ENCODE measurements at regions not wholly inside any gene's neighbourhood (a gene's known extent, or its start where the extent isn't known, plus 50 kb on each side); places are given as distances from the start of the nearest gene placed in this dataset.

GRCh38 chr7:13518738-13519137 is 470.7 kb downstream of the ETV1 start (continued):
- TF ChIP-seq ZBTB33 (IDR thresholded peaks at IDR 0.05) (no peak), FOXA2 (IDR thresholded peaks at IDR 0.05) (no peak), EGR1 (IDR thresholded peaks at IDR 0.05; ENCODE audit: low read depth in 2 of 2) (no peak), JUND (IDR thresholded peaks at IDR 0.05) (no peak), SP1 (IDR thresholded peaks at IDR 0.05) (no peak), ATF3 (IDR thresholded peaks at IDR 0.05) (no peak), RXRA (IDR thresholded peaks at IDR 0.05) (no peak), FOXA1 (IDR thresholded peaks at IDR 0.05) (no peak)

GRCh38 chr7:13524076-13524475 is 465.4 kb downstream of the ETV1 start:
- Histone ChIP-seq H3K27me3 (ENCODE audit: control insufficient read depth in 4 of 4, insufficient read depth in 4 of 4, low read length in 3 of 4) (peaks cover 0 to 3% (median 0%) of the 10 kb centered on the region in 4 donors), H3K9me3 (ENCODE audit: control insufficient read depth in 4 of 4, low read length in 3 of 4) (no peaks in the 10 kb centered on the region), H3K4me1 (ENCODE audit: control insufficient read depth in 4 of 4, insufficient read depth in 4 of 4, low read length in 3 of 4) (peaks cover 0 to 2% (median 0%) of the 10 kb centered on the region in 4 donors), H3K36me3 (ENCODE audit: control insufficient read depth in 4 of 4, insufficient read depth in 3 of 4, low read depth in 1 of 4, low read length in 3 of 4) (no peaks in the 10 kb centered on the region), H3K9ac (ENCODE audit: low read depth in 1 of 2, low read length in 2 of 2) (no peak overlapping the region), H3K27ac (ENCODE audit: low read depth in 1 of 2, low read length in 2 of 2) (no peak overlapping the region), H3K4me3 (ENCODE audit: low read depth in 1 of 3, low read length in 3 of 3) (no peak overlapping the region)
- no peak for DNase-seq (ENCODE audit: low spot score)
- TF ChIP-seq SP1 (IDR thresholded peaks at IDR 0.05) (no peak), TAF1 (conservative IDR thresholded peaks at IDR 0.05) (no peak), HNF4G (IDR thresholded peaks at IDR 0.05) (no peak), RAD21 (IDR thresholded peaks at IDR 0.05) (no peak), FOXA1 (IDR thresholded peaks at IDR 0.05) (no peak), HNF4A (conservative IDR thresholded peaks at IDR 0.05) (no peak), FOXA2 (IDR thresholded peaks at IDR 0.05) (no peak), ZBTB33 (IDR thresholded peaks at IDR 0.05) (no peak), RXRA (IDR thresholded peaks at IDR 0.05) (no peak), REST (IDR thresholded peaks at IDR 0.05) (no peak), NR2F2 (IDR thresholded peaks at IDR 0.05) (no peak), GABPA (IDR thresholded peaks at IDR 0.05 in 1 of 2, conservative IDR thresholded peaks at IDR 0.05 in 1 of 2) (no peak), YY1 (IDR thresholded peaks at IDR 0.05) (no peak), CTCF (IDR thresholded peaks at IDR 0.05; ENCODE audit: low read depth, low read length, missing input control) (no peak), ATF3 (IDR thresholded peaks at IDR 0.05) (no peak), JUND (IDR thresholded peaks at IDR 0.05) (no peak), MAX (IDR thresholded peaks at IDR 0.05) (no peak), EGR1 (IDR thresholded peaks at IDR 0.05; ENCODE audit: low read depth in 2 of 2) (no peak)

Measured in liver (tissue), 7 donors.